ENCODE measurements at regions not wholly inside any gene's neighbourhood (a gene's known extent, or its start where the extent isn't known, plus 50 kb on each side); places are given as distances from the start of the nearest gene placed in this dataset.

GRCh38 chr18:67282796-67283195, 233.7 kb downstream of the DSEL start:
- no peak for DNase-seq

- no peak for DNase-seq
These were observed 234.8 kb downstream of the DSEL start for GRCh38 chr18:67281746-67282145.

GRCh38 chr18:67280486-67281242, 235.9 kb downstream of the DSEL start:
- no peak for DNase-seq

GRCh38 chr18:67279988-67280387, 236.5 kb downstream of the DSEL start:
- no peak for DNase-seq

- DNase-seq = no peak
These were observed 237.5 kb downstream of the DSEL start for GRCh38 chr18:67278984-67279383.

GRCh38 chr18:67276638-67277037, 239.9 kb downstream of the DSEL start:
- no peak for DNase-seq

- no peak for DNase-seq
These were observed 243.2 kb downstream of the DSEL start for GRCh38 chr18:67273288-67273687.

GRCh38 chr18:67269206-67269605, 247.3 kb downstream of the DSEL start:
- no peak for DNase-seq

GRCh38 chr18:67268530-67268929, 248.0 kb downstream of the DSEL start:
- no peak for DNase-seq

- no peak for DNase-seq
These were observed 250.0 kb downstream of the DSEL start for GRCh38 chr18:67266246-67267237.

GRCh38 chr18:67265464-67266245, 250.9 kb downstream of the DSEL start:
- no peak for DNase-seq

- DNase-seq = no peak
These were observed 254.5 kb downstream of the DSEL start for GRCh38 chr18:67261931-67262552.

- DNase-seq = no peak
These were observed 255.7 kb downstream of the DSEL start for GRCh38 chr18:67260841-67261240.

- DNase-seq = no peak
These were observed 265.6 kb downstream of the DSEL start for GRCh38 chr18:67250776-67251424.

- no peak for DNase-seq
These were observed 272.5 kb downstream of the DSEL start for GRCh38 chr18:67243799-67244587.

- DNase-seq = no peak
These were observed 274.5 kb downstream of the DSEL start for GRCh38 chr18:67242001-67242400.

- DNase-seq = no peak
These were observed 275.2 kb downstream of the DSEL start for GRCh38 chr18:67241299-67241698.

GRCh38 chr18:67239826-67240225, 276.7 kb downstream of the DSEL start:
- no peak for DNase-seq

- no peak for DNase-seq
These were observed 283.5 kb downstream of the DSEL start for GRCh38 chr18:67232991-67233390.

GRCh38 chr18:67232406-67232805, 284.1 kb downstream of the DSEL start:
- no peak for DNase-seq

GRCh38 chr18:67222887-67223286, 293.6 kb downstream of the DSEL start:
- DNase-seq = no peak

Measured in NCI-H345 (cell line).